Trophoblast cell (in vitro differentiated cells and primary cell): ENCODE measurements at regions not wholly inside any gene's neighbourhood (a gene's known extent, or its start where the extent isn't known, plus 50 kb on each side); places are given as distances from the start of the nearest gene placed in this dataset.
A peak's percentile ranks its signal among the peaks of the same experiment; 100 is the strongest.
"Not testable (repeated sequence)": the region's sequence is repeated elsewhere in the genome, so short reads cannot be mapped to it uniquely, and the experiment has no call there.

Experiments
- DNase-seq, 2 donors: peaks; one replicate each; pipeline ENCODE4 v3.0.0-alpha.2; 2016
- H2AFZ ChIP-seq: 2 replicates; pipeline ENCODE4 v1.6.1; 2013; ENCODE audit warnings: low read length, moderate library complexity, mild to moderate bottlenecking; ENCODE audit not compliant: insufficient read depth, poor library complexity
- H2AK5ac ChIP-seq: 2 replicates; pipeline ENCODE4 v1.6.1; 2013; ENCODE audit warnings: mild to moderate bottlenecking, low read length
- H2BK120ac ChIP-seq: 2 replicates; pipeline ENCODE4 v1.6.1; 2013; ENCODE audit warnings: low read length, mild to moderate bottlenecking, moderate library complexity; ENCODE audit not compliant: insufficient read depth, poor library complexity
- H2BK12ac ChIP-seq: 2 replicates; pipeline ENCODE4 v1.6.1; 2013; ENCODE audit warnings: mild to moderate bottlenecking, low read length, moderate library complexity
- H2BK5ac ChIP-seq: 2 replicates; pipeline ENCODE4 v1.6.1; 2013; ENCODE audit warnings: low read length, low read depth, moderate library complexity, mild to moderate bottlenecking; ENCODE audit not compliant: poor library complexity
- H3K14ac ChIP-seq: 2 replicates; pipeline ENCODE4 v1.6.1; 2013; ENCODE audit warnings: mild to moderate bottlenecking, low read length
- H3K18ac ChIP-seq: 2 replicates; pipeline ENCODE4 v1.6.1; 2013; ENCODE audit warnings: mild to moderate bottlenecking, low read length
- H3K23ac ChIP-seq: 2 replicates; pipeline ENCODE4 v1.6.1; 2013; ENCODE audit warnings: low read length
- H3K27ac ChIP-seq: 2 replicates; pipeline ENCODE4 v1.5.1; 2013; ENCODE audit warnings: low read depth, mild to moderate bottlenecking, inconsistent platforms, low read length, moderate library complexity
- H3K27me3 ChIP-seq: 2 replicates; pipeline ENCODE4 v1.6.1; 2013; ENCODE audit warnings: inconsistent platforms, mild to moderate bottlenecking, low read length, moderate library complexity; ENCODE audit not compliant: insufficient read depth
- H3K36me3 ChIP-seq, 2 experiments: 1 replicate in 1 of 2; 2 replicates in 1 of 2; pipeline ENCODE4 v1.6.1; 2013; ENCODE audit warnings: low read length in 2 of 2, mild to moderate bottlenecking in 2 of 2, moderate library complexity in 1 of 2; ENCODE audit not compliant: insufficient read depth in 2 of 2, control insufficient read depth in 1 of 2
- H3K4ac ChIP-seq: 2 replicates; pipeline ENCODE4 v1.6.1; 2013; ENCODE audit warnings: low read depth, mild to moderate bottlenecking, low read length, moderate library complexity
- H3K4me1 ChIP-seq, 2 experiments: 1 replicate in 1 of 2; 2 replicates in 1 of 2; pipeline ENCODE4 v1.6.1; 2013; ENCODE audit warnings: low read length in 2 of 2, mild to moderate bottlenecking in 2 of 2, moderate library complexity in 1 of 2; ENCODE audit not compliant: insufficient read depth in 2 of 2, control insufficient read depth in 1 of 2
- H3K4me2 ChIP-seq: 2 replicates; pipeline ENCODE4 v1.6.1; 2013; ENCODE audit warnings: inconsistent platforms, mild to moderate bottlenecking, low read length, moderate library complexity
- H3K4me3 ChIP-seq: 2 replicates; pipeline ENCODE4 v1.5.1; 2013; ENCODE audit warnings: mild to moderate bottlenecking, low read depth, low read length, inconsistent platforms
- H3K79me1 ChIP-seq: one replicate; pipeline ENCODE4 v1.6.1; 2013; ENCODE audit warnings: low read length
- H3K79me2 ChIP-seq: 2 replicates; pipeline ENCODE4 v1.6.1; 2013; ENCODE audit warnings: low read length, mild to moderate bottlenecking; ENCODE audit not compliant: control insufficient read depth, insufficient read depth, poor library complexity
- H3K9ac ChIP-seq: 2 replicates; pipeline ENCODE4 v1.6.1; 2013; ENCODE audit warnings: mild to moderate bottlenecking, low read length
- H3K9me3 ChIP-seq: 2 replicates; pipeline ENCODE4 v1.6.1; 2013; ENCODE audit warnings: low read depth, mild to moderate bottlenecking, control low read depth, inconsistent platforms, low read length; ENCODE audit not compliant: insufficient read depth
- H4K12ac ChIP-seq: 2 replicates; pipeline ENCODE4 v1.6.1; 2013; ENCODE audit warnings: low read depth, mild to moderate bottlenecking, low read length, moderate library complexity
- H4K8ac ChIP-seq: 2 replicates; pipeline ENCODE4 v1.6.1; 2013; ENCODE audit warnings: low read depth, mild to moderate bottlenecking, low read length, moderate library complexity
- H4K91ac ChIP-seq: one replicate; pipeline ENCODE4 v1.6.1; 2013; ENCODE audit warnings: low read depth, mild to moderate bottlenecking, low read length, moderate library complexity
- WGBS: extraction: QIAGEN DNeasy Blood & Tissue Kit; methylation state at CpG from one replicate; pipeline ENCODE4 v1.1.7; 2013; ENCODE audit warnings: missing lambda C conversion rate; ENCODE audit not compliant: insufficient read length, insufficient coverage; ENCODE audit errors: extremely low coverage; 5-methylcytosine and 5-hydroxymethylcytosine counted together

GRCh38 chr18:11467611-11468010 is 141.8 kb upstream of the SLC35G4 start:
- H3K27me3 ChIP-seq, result no peaks in the 10 kb centered on the region
- no peak overlapping the region for H3K27ac ChIP-seq
- no peak overlapping the region for H4K12ac ChIP-seq
- no peak overlapping the region for H2BK120ac ChIP-seq
- no peaks in the 10 kb centered on the region for H3K4me1 ChIP-seq
- no peak overlapping the region for H3K9ac ChIP-seq
- H3K36me3 ChIP-seq, result no peaks in the 10 kb centered on the region
- no peak overlapping the region for H3K4ac ChIP-seq
- DNase-seq, result no peak
- H3K9me3 ChIP-seq, result peaks cover 2% of the 10 kb centered on the region
- H4K8ac ChIP-seq, result no peak overlapping the region
- WGBS, result no CpG with 5 or more reads among the region's 2 CpGs
- H3K23ac ChIP-seq, result no peak overlapping the region
- no peak overlapping the region for H4K91ac ChIP-seq
- H3K79me2 ChIP-seq, result no peaks in the 10 kb centered on the region
- H3K4me3 ChIP-seq, result no peak overlapping the region
- no peaks in the 10 kb centered on the region for H3K79me1 ChIP-seq
- no peak overlapping the region for H2AFZ ChIP-seq
- H3K4me2 ChIP-seq, result no peak overlapping the region
- H2AK5ac ChIP-seq, result no peak overlapping the region
- H2BK5ac ChIP-seq, result no peak overlapping the region
- H2BK12ac ChIP-seq, result no peak overlapping the region
- H3K18ac ChIP-seq, result no peak overlapping the region
- no peak overlapping the region for H3K14ac ChIP-seq

- H3K27ac ChIP-seq, result no peak overlapping the region
- DNase-seq, result no peak
- no peaks in the 10 kb centered on the region for H3K27me3 ChIP-seq
- no peaks in the 10 kb centered on the region for H3K79me2 ChIP-seq
- H3K4me1 ChIP-seq, result no peaks in the 10 kb centered on the region
- H3K18ac ChIP-seq, result no peak overlapping the region
- H3K23ac ChIP-seq, result no peak overlapping the region
- H3K36me3 ChIP-seq, result no peaks in the 10 kb centered on the region
- H3K4me3 ChIP-seq, result no peak overlapping the region
- no peak overlapping the region for H2BK120ac ChIP-seq
- no peak overlapping the region for H4K12ac ChIP-seq
- no peak overlapping the region for H2AK5ac ChIP-seq
- H2AFZ ChIP-seq, result no peak overlapping the region
- H4K8ac ChIP-seq, result no peak overlapping the region
- H3K4me2 ChIP-seq, result no peak overlapping the region
- H3K14ac ChIP-seq, result no peak overlapping the region
- H3K9me3 ChIP-seq, result peaks cover 2% of the 10 kb centered on the region
- WGBS, result no CpG with 5 or more reads among the region's 2 CpGs
- H2BK5ac ChIP-seq, result no peak overlapping the region
- H3K4ac ChIP-seq, result no peak overlapping the region
- H3K9ac ChIP-seq, result peak overlapping the region; percentile 11
- no peaks in the 10 kb centered on the region for H3K79me1 ChIP-seq
- no peak overlapping the region for H2BK12ac ChIP-seq
- no peak overlapping the region for H4K91ac ChIP-seq
Observed at GRCh38 chr18:11464129-11464528, 145.3 kb upstream of the SLC35G4 start.

GRCh38 chr18:11458447-11458846 is 150.9 kb upstream of the SLC35G4 start:
- no peak overlapping the region for H3K23ac ChIP-seq
- H3K18ac ChIP-seq, result no peak overlapping the region
- no peaks in the 10 kb centered on the region for H3K79me2 ChIP-seq
- no peaks in the 10 kb centered on the region for H3K9me3 ChIP-seq
- H3K4me1 ChIP-seq, result no peaks in the 10 kb centered on the region
- H3K4me2 ChIP-seq, result no peak overlapping the region
- H3K9ac ChIP-seq, result no peak overlapping the region
- H4K8ac ChIP-seq, result no peak overlapping the region
- H2BK120ac ChIP-seq, result no peak overlapping the region
- no peak overlapping the region for H3K4ac ChIP-seq
- no peaks in the 10 kb centered on the region for H3K79me1 ChIP-seq
- H3K14ac ChIP-seq, result no peak overlapping the region
- no peak overlapping the region for H4K12ac ChIP-seq
- H3K36me3 ChIP-seq, result no peaks in the 10 kb centered on the region
- H3K4me3 ChIP-seq, result no peak overlapping the region
- no peak overlapping the region for H2AFZ ChIP-seq
- no peak overlapping the region for H2BK12ac ChIP-seq
- H4K91ac ChIP-seq, result no peak overlapping the region
- H3K27ac ChIP-seq, result no peak overlapping the region
- H2BK5ac ChIP-seq, result no peak overlapping the region
- WGBS, result no CpG with 5 or more reads among the region's 3 CpGs
- H2AK5ac ChIP-seq, result no peak overlapping the region
- DNase-seq, result no peak
- no peaks in the 10 kb centered on the region for H3K27me3 ChIP-seq

- not testable (repeated sequence) for H2BK12ac ChIP-seq, H3K27me3 ChIP-seq, H3K14ac ChIP-seq, H3K23ac ChIP-seq, H4K8ac ChIP-seq, H3K4me2 ChIP-seq, H3K4me1 ChIP-seq, H3K9me3 ChIP-seq, H3K79me1 ChIP-seq, H3K4ac ChIP-seq, H3K79me2 ChIP-seq, H3K27ac ChIP-seq, H4K12ac ChIP-seq, H3K36me3 ChIP-seq, H2BK120ac ChIP-seq, H2BK5ac ChIP-seq, H2AFZ ChIP-seq, H2AK5ac ChIP-seq, H3K18ac ChIP-seq, H3K9ac ChIP-seq, H3K4me3 ChIP-seq, DNase-seq, H4K91ac ChIP-seq
- WGBS, result no CpG with 5 or more reads among the region's 3 CpGs
Observed at GRCh38 chr18:11457853-11458252, 151.5 kb upstream of the SLC35G4 start.
